Fibroblast of lung (primary cell): ENCODE measurements at regions not wholly inside any gene's neighbourhood (a gene's known extent, or its start where the extent isn't known, plus 50 kb on each side); places are given as distances from the start of the nearest gene placed in this dataset.

Source experiments
- DNase-seq, 2 donors: peaks; one replicate each; pipeline versions ENCODE4 v3.0.0 to v3.0.0-alpha.2; 2010; ENCODE audit warnings: low read depth in 2 of 2
- H2AFZ ChIP-seq: 2 replicates; pipeline ENCODE4 v1.5.1; 2012; ENCODE audit warnings: low read length, control low read depth, inconsistent platforms
- H3K27ac ChIP-seq: 2 replicates; pipeline ENCODE4 v1.5.1; 2011; ENCODE audit warnings: low read length, control low read depth; ENCODE audit not compliant: insufficient read depth
- H3K27me3 ChIP-seq: 2 replicates; pipeline ENCODE4 v1.5.1; 2011; ENCODE audit warnings: mild to moderate bottlenecking, low read length; ENCODE audit not compliant: control insufficient read depth, insufficient read depth
- H3K36me3 ChIP-seq: 2 replicates; pipeline ENCODE4 v1.5.1; 2011; ENCODE audit warnings: low read length; ENCODE audit not compliant: control insufficient read depth, insufficient read depth
- H3K4me1 ChIP-seq: 2 replicates; pipeline ENCODE4 v1.5.1; 2011; ENCODE audit warnings: low read length; ENCODE audit not compliant: control insufficient read depth, insufficient read depth; ENCODE audit errors: extremely low read depth
- H3K4me2 ChIP-seq: 2 replicates; pipeline ENCODE4 v1.5.1; 2011; ENCODE audit warnings: low read length, control low read depth; ENCODE audit not compliant: insufficient read depth; ENCODE audit errors: extremely low read depth
- H3K4me3 ChIP-seq, 4 experiments: fragments of 200-600 bp in 1 of 4; sonication (generic) in 1 of 4; replicated peaks in 1 of 4; 2 replicates each; pipeline ENCODE4 v1.5.1; 2011 to 2016; ENCODE audit warnings: low read length in 4 of 4, low read depth in 3 of 4, mild to moderate bottlenecking in 3 of 4, control low read depth in 2 of 4, inconsistent platforms in 1 of 4, mixed read lengths in 1 of 4; ENCODE audit not compliant: insufficient read depth in 1 of 4; ENCODE audit errors: control extremely low read depth in 1 of 4
- H3K79me2 ChIP-seq: 2 replicates; pipeline ENCODE4 v1.5.1; 2012; ENCODE audit warnings: mild to moderate bottlenecking, low read length, inconsistent platforms; ENCODE audit not compliant: control insufficient read depth, insufficient read depth
- H3K9ac ChIP-seq: 2 replicates; pipeline ENCODE4 v1.5.1; 2011; ENCODE audit warnings: mild to moderate bottlenecking, low read length, control low read depth; ENCODE audit not compliant: insufficient read depth
- H3K9me3 ChIP-seq: 2 replicates; pipeline ENCODE4 v1.5.1; 2012; ENCODE audit warnings: low read depth, low read length; ENCODE audit not compliant: control insufficient read depth, insufficient read depth
- H4K20me1 ChIP-seq: 2 replicates; pipeline ENCODE4 v1.5.1; 2011; ENCODE audit warnings: low read length; ENCODE audit not compliant: control insufficient read depth, insufficient read depth; ENCODE audit errors: extremely low read depth
- EZH2 ChIP-seq: IDR thresholded peaks from 2 replicates; pipeline ENCODE4 v1.5.1; 2012; ENCODE audit warnings: low read length, control low read depth, mild to moderate bottlenecking; ENCODE audit errors: missing control alignments
- TF ChIP-seq, protein P1 (sequence below), 2 donors: IDR thresholded peaks in 1 of 2; conservative IDR thresholded peaks in 1 of 2; 1 replicate in 1 of 2; 2 replicates in 1 of 2; pipeline ENCODE4 v1.5.1; 2011 to 2012; ENCODE audit warnings: low read length in 2 of 2, control low read depth in 1 of 2, inconsistent platforms in 1 of 2, low read depth in 1 of 2, mild to moderate bottlenecking in 1 of 2

DNA sequence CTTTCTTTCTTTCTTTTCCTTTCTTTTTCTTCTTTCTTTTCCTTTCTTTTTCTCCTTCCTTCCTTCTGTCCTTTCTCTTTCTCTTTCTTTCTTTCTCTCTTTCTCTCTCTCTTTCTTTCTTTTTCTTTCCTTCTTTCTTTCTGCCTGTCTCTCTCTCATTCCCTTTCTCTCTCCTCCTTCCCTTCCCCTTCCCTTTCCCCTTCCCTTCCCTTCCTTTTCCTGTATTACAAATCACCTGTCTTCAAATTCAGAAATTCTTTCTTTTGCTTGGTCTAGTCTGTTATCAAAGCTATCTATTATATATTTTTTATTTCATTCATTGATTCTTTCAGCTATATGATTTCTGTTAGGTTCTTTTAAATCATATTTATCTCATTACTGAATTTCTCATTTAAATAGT, 315.2 kb upstream of the NOX3 start:
- Histone ChIP-seq H3K27ac (no peak overlapping the region), H2AFZ (no peak overlapping the region), H3K9me3 (no peaks in the 10 kb centered on the region), H3K4me2 (no peak overlapping the region), H3K9ac (no peak overlapping the region), H3K4me1 (no peaks in the 10 kb centered on the region), H3K79me2 (no peaks in the 10 kb centered on the region), H3K27me3 (no peaks in the 10 kb centered on the region), H3K36me3 (no peaks in the 10 kb centered on the region), H3K4me3 (no peak overlapping the region), H4K20me1 (no peaks in the 10 kb centered on the region)
- no peak for DNase-seq
- TF ChIP-seq, protein P1, sequence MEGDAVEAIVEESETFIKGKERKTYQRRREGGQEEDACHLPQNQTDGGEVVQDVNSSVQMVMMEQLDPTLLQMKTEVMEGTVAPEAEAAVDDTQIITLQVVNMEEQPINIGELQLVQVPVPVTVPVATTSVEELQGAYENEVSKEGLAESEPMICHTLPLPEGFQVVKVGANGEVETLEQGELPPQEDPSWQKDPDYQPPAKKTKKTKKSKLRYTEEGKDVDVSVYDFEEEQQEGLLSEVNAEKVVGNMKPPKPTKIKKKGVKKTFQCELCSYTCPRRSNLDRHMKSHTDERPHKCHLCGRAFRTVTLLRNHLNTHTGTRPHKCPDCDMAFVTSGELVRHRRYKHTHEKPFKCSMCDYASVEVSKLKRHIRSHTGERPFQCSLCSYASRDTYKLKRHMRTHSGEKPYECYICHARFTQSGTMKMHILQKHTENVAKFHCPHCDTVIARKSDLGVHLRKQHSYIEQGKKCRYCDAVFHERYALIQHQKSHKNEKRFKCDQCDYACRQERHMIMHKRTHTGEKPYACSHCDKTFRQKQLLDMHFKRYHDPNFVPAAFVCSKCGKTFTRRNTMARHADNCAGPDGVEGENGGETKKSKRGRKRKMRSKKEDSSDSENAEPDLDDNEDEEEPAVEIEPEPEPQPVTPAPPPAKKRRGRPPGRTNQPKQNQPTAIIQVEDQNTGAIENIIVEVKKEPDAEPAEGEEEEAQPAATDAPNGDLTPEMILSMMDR (conservative IDR thresholded peaks at IDR 0.05 in 1 of 2, IDR thresholded peaks at IDR 0.05 in 1 of 2; ENCODE audit: low read depth in 1 of 2, low read length in 2 of 2), result no peak
- TF ChIP-seq EZH2, result no peak

GRCh38 chr6:155770313-155770712, 314.7 kb upstream of the NOX3 start:
- TF ChIP-seq EZH2, result no peak
- TF ChIP-seq, protein P1 (conservative IDR thresholded peaks at IDR 0.05 in 1 of 2, IDR thresholded peaks at IDR 0.05 in 1 of 2; ENCODE audit: low read depth in 1 of 2, low read length in 2 of 2), result no peak
- H3K27me3 ChIP-seq, result no peaks in the 10 kb centered on the region
- no peak overlapping the region for H2AFZ ChIP-seq
- H4K20me1 ChIP-seq, result no peaks in the 10 kb centered on the region
- H3K4me3 ChIP-seq, result no peak overlapping the region
- H3K4me1 ChIP-seq, result no peaks in the 10 kb centered on the region
- no peaks in the 10 kb centered on the region for H3K36me3 ChIP-seq
- no peaks in the 10 kb centered on the region for H3K79me2 ChIP-seq
- no peaks in the 10 kb centered on the region for H3K9me3 ChIP-seq
- H3K4me2 ChIP-seq, result no peak overlapping the region
- DNase-seq, result no peak
- H3K27ac ChIP-seq, result no peak overlapping the region
- H3K9ac ChIP-seq, result no peak overlapping the region

GRCh38 chr6:155765275-155766194, 309.9 kb upstream of the NOX3 start:
- no peak overlapping the region for H3K27ac ChIP-seq
- no peaks in the 10 kb centered on the region for H4K20me1 ChIP-seq
- TF ChIP-seq, protein P1 (conservative IDR thresholded peaks at IDR 0.05 in 1 of 2, IDR thresholded peaks at IDR 0.05 in 1 of 2; ENCODE audit: low read depth in 1 of 2, low read length in 2 of 2), result no peak
- TF ChIP-seq EZH2, result no peak
- H3K36me3 ChIP-seq, result no peaks in the 10 kb centered on the region
- H3K9me3 ChIP-seq, result no peaks in the 10 kb centered on the region
- H3K79me2 ChIP-seq, result no peaks in the 10 kb centered on the region
- no peaks in the 10 kb centered on the region for H3K27me3 ChIP-seq
- no peaks in the 10 kb centered on the region for H3K4me1 ChIP-seq
- DNase-seq, result peak; percentile 64 to 87
- no peak overlapping the region for H3K4me3 ChIP-seq
- H2AFZ ChIP-seq, result peak overlapping the region; percentile 39
- peak overlapping the region; percentile 21 for H3K4me2 ChIP-seq
- no peak overlapping the region for H3K9ac ChIP-seq
